HG02642 (cell line): ENCODE measurements at regions not wholly inside any gene's neighbourhood (a gene's known extent, or its start where the extent isn't known, plus 50 kb on each side); places are given as distances from the start of the nearest gene placed in this dataset.

Experiments
- ATAC-seq: cut with Tn5 transposase; IDR thresholded peaks from one replicate; pipeline ENCODE4 v1.9.1; 2021; ENCODE audit warnings: mild to moderate bottlenecking; ENCODE audit not compliant: unreplicated experiment, poor library complexity

DNA sequence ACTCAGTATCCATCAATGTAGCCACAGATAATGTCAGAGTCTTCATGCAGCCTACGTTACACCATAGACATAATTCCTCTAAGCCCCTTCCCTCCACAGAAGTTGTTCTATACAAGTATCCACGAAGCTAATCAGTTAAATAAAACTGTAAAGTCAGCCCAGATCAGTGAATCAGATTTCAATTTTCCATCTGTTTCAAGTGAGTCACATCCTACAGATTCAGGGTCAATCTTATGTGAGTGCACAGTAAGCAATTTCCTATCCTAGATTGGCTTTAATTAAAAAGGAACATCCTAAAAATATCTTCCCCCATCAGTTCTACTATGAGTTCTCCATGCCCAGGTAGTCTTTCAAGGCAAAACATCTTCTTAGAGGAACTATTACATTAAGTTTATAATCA lies 402.5 kb downstream of the EFNA5 start:
- no peak for ATAC-seq

DNA sequence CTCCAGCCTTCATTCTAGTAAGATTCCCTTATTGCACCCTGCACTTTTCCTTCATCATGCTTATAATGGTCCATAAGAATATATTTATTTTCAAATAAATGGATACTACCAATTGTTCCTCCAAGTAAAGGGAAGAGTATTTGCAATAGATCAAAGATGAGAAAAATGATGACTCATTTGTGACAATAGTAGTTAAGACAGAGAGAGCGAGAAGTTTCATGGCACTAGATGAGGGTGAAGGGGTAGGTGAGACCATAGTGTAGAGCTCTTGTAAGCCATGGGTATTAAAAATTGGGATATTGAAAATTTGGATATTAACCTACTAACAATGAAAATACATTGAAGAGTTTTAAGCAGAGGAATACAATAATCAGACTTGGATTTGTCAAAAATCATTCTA lies 404.6 kb downstream of the EFNA5 start:
- ATAC-seq: no peak

DNA sequence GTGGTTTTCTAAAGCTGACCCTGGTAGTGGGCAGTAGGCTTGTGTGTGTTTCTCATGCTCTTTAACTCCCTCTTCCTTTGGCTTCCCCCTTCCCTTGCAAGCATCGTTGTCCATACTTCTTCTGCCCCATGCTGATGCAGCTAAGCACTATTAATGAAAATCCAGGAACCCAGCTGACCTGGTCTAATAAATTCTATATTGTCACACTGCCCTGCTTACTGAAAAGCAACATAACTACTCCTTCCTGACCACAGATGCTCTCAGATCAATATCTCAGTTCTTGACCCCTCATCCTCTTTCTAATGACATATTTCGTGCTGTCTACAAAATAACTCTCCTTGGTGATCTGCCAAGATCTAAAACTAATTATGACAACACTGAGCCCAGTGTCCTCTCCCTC lies 405.5 kb downstream of the EFNA5 start:
- ATAC-seq: no peak

- ATAC-seq: peak; percentile 74
Measured at GRCh38 chr5:107263387-107264018, 407.2 kb downstream of the EFNA5 start.

DNA sequence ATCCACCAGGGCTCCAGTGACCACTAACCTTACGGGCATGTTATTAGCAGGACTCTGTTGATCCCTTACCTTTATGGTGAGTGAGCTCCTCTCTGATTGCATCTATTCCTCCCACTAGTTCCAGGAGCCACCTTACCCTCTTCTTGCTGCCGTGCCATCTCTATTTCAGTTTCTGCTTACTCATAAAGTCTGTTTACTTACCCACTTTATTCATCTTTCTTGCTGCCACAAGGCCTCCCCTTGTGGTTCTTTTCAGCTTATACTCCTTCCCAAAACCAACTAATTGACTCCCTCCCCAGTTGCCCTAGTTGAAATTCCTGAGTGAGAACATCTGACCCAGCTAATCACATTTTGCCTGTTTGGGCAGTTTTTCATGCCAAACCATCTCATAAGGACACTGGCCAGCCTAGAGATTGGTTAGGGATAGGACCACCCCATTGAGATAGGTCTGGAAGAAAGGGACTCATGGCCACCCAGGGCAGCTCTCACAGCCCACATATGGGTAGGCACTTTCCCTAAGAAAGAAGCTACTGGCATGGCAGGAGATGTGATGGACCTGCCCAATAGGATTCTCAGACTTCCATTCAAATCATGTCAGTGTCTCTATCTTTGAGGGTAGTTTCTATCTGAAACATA lies 412.7 kb downstream of the EFNA5 start:
- ATAC-seq: peak; percentile 77

DNA sequence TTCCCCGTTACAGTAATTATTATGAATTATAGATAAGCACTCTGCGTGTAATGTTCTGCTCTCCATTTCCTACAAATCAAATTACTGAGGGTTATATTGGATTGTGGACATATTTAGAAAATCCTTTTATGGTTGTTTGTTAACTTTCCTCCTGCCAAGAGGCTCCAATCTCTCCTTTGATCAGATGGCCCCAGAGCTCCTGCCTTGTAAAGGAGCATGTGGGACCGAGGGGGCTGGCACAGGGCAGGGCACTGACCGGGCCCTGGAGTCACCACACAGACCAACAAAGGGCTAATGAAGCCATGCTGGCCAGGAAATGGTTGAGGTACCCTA lies 415.9 kb downstream of the EFNA5 start:
- ATAC-seq: no peak

DNA sequence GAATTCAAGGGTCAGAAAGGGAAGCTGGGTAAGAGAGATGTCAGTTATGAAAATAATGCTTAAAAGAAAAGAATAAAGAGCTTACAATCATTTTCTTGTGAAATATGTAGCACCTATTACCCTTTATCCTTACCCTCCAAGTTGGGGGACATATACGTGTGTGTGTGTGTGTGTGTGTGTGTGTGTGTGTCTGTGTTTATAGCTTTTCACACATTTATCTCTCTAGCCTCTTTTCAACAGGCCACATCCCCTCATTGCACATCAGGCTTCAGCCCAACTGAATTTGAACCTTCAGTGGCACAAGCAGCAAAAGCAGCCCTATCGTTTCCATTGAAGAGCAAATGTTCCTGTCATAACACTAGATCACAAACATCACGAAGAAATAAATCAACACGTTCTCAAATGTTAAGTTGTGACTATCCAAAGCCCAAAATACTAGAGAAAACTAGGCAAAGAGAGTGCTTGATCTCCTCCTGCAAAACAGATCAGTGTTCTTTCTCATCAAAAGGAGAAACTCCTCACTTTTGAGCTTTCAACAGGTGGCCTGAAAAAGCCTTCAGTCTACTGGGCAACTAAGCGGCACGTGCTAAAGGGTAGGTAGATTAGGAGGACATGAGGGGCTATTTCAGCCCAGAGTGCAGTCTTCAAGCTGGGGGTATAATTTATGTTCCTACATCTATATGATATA lies 416.4 kb downstream of the EFNA5 start:
- no peak for ATAC-seq

DNA sequence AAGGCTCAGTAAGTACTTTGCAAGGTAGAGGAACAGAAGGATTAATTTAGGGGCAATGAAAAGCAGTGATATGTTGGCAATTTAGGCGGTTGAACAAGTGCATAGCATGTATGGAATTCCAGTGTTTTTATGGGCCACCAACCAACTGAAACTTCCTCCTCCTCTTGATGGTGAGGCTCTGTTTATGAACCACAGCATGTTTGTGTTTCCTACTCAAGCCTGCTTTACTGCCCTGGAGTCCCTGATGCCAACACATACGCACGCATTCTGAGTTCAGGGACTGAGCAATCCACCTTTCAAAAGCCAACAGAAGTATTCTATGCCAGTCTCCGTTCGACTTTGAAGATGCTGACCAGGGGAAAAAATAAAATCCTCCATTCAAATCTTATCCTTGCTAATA lies 417.5 kb downstream of the EFNA5 start:
- ATAC-seq: no peak

GRCh38 chr5:107251151-107251550 lies 419.6 kb downstream of the EFNA5 start:
- ATAC-seq: no peak

DNA sequence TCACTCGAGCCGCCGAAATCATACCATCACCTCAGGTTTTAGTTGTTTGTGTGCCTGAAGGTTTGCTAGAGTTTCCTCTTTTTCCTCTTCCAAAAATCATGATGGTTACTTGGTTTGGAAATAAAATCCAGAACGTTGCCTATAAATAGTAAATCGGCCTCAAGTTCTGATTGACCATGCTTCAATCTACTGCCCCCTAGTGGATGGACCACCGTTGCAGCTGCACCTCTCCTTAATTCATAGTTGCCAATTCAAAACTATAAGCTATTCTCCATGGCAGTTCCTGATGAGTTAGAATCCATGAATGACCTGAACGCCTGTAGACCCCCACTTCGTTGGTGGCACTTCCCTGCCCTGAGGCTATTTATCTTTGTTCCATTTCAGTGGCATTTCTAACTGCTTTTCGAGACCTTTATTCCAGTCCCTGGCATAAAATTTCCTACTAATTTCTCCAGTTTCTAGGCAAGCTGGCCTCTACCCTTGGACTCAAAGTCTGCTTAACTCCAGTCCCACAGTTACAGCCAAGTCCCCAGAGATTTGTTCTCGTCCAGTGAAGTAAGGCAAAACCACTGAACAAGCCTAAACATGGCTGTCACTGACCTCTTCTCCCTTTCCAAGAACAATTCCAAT lies 422.6 kb downstream of the EFNA5 start:
- no peak for ATAC-seq

GRCh38 chr5:107247427-107247826 lies 423.3 kb downstream of the EFNA5 start:
- no peak for ATAC-seq

DNA sequence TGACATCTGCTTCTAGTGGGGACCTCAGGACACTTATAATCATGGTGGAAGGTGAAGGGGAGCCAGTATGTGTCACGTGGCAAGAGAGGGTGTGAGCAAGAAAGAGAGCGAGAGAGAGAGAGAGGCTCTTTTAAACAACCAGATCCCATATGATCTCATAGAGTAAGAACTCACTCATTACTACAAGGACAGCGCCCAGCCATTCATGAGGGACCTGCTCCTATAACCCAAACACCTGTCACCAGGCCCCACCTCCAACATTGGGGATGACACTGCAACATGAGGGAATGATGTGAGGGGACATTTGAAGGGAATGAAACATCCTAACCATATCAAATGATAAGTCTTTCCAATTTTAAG lies 427.5 kb downstream of the EFNA5 start:
- no peak for ATAC-seq

DNA sequence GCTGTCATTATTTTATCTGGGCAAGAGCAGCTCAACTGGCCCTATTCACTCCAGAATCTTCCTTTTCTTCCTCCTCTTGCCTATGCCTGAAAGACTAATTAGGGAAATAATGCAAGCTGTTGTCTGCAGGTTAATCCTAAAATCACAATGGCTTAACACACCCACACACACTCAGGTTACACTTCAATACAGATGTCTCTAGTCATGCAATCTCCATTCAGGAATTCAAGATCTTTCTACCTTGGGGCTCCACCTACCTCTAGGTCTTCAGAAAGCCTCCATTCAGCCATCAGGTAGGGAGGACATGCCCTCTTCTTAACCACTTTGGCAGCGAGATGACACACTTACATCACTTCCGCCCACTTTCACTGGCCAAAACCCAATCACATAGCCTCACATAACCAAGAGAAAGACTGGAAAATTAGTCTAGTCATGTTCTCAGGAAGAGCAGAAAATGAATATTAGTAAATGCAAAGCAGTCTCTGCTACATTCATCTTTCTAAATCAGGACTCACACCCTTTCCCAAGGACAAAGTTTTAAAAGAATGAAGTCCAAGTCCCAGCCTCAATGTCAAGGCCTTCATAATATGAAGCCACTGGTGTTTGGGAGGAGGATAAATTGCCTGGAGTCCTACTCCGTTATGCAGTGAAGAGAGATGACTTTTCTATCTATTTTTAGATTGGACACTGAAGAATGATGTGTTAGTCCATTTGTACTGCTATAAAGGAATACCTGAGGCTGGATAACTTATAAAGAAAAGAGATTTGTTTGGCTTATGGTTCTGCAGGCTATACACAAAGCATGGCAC lies 428.1 kb downstream of the EFNA5 start:
- no peak for ATAC-seq

DNA sequence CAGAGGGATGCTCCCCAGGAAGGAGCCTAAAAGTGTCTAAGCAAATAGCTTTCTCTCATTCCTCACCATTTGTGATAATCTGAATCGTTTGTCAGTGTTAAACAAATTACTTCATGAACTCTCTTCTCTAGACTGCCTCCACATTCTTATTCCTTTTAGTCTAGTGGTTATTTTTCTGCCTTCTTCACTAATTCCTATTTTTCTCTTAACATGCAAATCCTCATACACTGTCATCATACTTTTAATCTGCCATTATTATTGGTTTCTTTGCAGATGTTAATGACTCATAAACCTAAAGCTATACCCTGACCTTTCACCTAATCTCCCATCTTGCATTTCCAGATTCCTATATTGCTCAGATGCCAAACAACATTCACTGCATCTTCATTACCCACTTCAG lies 428.9 kb downstream of the EFNA5 start:
- no peak for ATAC-seq

GRCh38 chr5:107235167-107235566 lies 435.6 kb downstream of the EFNA5 start:
- no peak for ATAC-seq

DNA sequence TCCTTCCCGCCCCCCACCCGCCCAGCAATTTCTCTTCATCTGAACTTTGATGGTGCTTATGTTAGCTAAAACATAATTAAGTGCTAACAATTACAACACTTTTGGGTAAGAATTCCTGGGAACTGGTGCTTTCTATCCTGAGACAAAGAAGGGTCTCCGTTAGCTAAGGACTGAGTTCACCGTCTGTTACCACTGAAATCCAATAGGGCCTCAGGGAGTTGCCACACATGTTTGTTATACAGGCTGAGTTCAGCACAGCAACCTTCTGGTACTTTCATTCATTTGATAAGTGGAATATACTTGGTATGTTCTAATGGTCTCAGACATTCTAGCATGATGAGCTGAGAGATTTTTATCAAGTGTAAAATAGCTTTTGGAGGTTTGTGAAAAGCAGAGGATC lies 437.9 kb downstream of the EFNA5 start:
- no peak for ATAC-seq

DNA sequence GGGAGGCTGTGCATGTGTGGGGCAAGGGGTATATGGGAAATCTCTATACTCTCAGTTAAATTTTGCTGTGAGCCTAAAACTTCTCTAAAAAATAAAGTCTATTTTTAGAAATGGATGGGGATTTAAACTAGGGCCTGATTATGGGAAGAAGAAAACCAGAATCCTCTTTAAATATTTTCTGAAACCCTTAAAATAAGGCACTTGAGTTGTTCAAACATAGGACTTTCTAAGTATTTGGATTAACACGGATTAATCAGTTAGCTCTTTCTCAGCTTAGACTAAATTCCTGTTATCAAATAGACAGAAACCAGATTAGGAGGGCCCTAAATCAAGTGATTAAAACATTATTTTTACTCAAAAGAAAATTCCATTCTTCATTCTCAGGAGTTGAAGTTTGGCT lies 438.4 kb downstream of the EFNA5 start:
- no peak for ATAC-seq

DNA sequence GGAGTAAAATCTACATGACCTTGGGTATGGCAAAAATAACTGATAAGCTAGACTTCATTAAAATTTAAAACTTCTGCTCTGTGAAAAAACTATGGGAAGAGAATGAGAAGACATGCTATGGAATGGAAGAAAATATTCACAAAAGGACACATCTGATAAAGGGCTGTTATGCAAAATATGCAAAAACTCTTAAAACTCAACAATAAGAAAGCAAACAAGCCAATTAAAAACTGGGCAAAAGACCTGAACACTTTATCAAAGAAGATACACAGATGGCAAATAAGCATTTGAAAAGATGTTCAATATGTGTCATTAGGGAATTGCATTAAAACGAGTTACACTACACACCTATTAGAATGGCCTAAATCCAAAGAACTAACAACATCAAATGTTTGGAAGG lies 439.5 kb downstream of the EFNA5 start:
- ATAC-seq: no peak

- ATAC-seq: no peak
Measured at GRCh38 chr5:107230367-107230766, 440.4 kb downstream of the EFNA5 start.

- no peak for ATAC-seq
Measured at GRCh38 chr5:107228226-107228625, 442.5 kb downstream of the EFNA5 start.

DNA sequence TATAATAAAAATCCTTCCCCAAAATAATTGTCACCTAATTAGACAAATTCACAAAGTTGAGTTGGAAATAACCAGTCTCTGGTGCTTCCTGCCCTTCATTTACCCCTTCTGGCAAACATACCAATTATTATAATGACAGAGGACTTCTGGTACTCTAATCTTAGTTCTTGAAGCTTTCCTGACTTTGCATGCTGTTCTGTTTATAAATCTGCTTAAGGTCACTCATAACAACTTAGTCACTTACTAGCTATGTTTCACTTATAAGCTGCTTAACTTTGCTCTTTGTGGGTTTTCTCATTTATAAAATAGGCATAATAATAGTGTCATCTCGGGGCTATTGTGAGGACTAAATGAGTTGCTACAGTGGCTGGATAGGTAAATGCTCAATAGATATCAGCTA lies 446.5 kb downstream of the EFNA5 start:
- ATAC-seq: no peak
